Thyroid gland (tissue), 4 donors: ENCODE measurements at regions not wholly inside any gene's neighbourhood (a gene's known extent, or its start where the extent isn't known, plus 50 kb on each side); places are given as distances from the start of the nearest gene placed in this dataset.
"Not testable (repeated sequence)": the region's sequence is repeated elsewhere in the genome, so short reads cannot be mapped to it uniquely, and the experiment has no call there.

ENCODE experiments used
- DNase-seq, 2 donors: peaks; one replicate each; pipeline ENCODE4 v3.0.0-alpha.2; 2019
- H3K27ac ChIP-seq, 3 donors: fragments of 200-600 bp; sonication (generic); 1 replicate in 2 of 3; 2 replicates in 1 of 3; pipeline ENCODE4 v1.5.1; 2016 to 2019; ENCODE audit warnings: mild to moderate bottlenecking in 1 of 3, moderate library complexity in 1 of 3
- H3K27me3 ChIP-seq: fragments of 200-600 bp; sonication (generic); one replicate; pipeline ENCODE4 v1.5.1; 2019
- H3K36me3 ChIP-seq, 2 donors: fragments of 200-600 bp; sonication (generic); one replicate each; pipeline ENCODE4 v1.5.1; 2016 to 2019
- H3K4me1 ChIP-seq, 2 donors: fragments of 200-600 bp; sonication (generic); one replicate each; pipeline ENCODE4 v1.5.1; 2017 to 2019
- H3K4me3 ChIP-seq, 3 donors: fragments of 200-600 bp; sonication (generic); replicated peaks in 1 of 3; 1 replicate in 2 of 3; 2 replicates in 1 of 3; pipeline ENCODE4 v1.5.1; 2016; ENCODE audit warnings: mild to moderate bottlenecking in 1 of 3
- H3K9me3 ChIP-seq: fragments of 200-600 bp; sonication (generic); one replicate; pipeline ENCODE4 v1.5.1; 2017
- CTCF ChIP-seq, 6 experiments: fragments of 200-600 bp in 3 of 6; fragments of 450-650 bp in 3 of 6; sonication (generic) in 3 of 6; IDR thresholded peaks; one replicate each; pipeline ENCODE4 v1.5.1; 2016 to 2019; ENCODE audit warnings: antibody characterized with exemption in 6 of 6, mild to moderate bottlenecking in 2 of 6, inconsistent platforms in 1 of 6, moderate library complexity in 1 of 6
- POLR2A ChIP-seq, 2 donors: fragments of 450-650 bp; IDR thresholded peaks; one replicate each; pipeline ENCODE4 v1.6.1; 2017; ENCODE audit warnings: antibody characterized with exemption in 2 of 2, mild to moderate bottlenecking in 2 of 2, moderate library complexity in 1 of 2
- WGBS, 2 donors: methylation state at CpG; one replicate each; pipeline ENCODE4 v1.1.5; 2017; 5-methylcytosine and 5-hydroxymethylcytosine counted together
- intact Hi-C: fragments of 100-400 bp; cut with DNase I; formaldehyde crosslinking; loops from one replicate; pipeline ENCODE4 v1.15.1; 2023

GRCh38 chr2:221994926-221995325 is 303.9 kb downstream of the PAX3 start:
- TF ChIP-seq CTCF (IDR thresholded peaks at IDR 0.05) (no peak), POLR2A (IDR thresholded peaks at IDR 0.05) (no peak)
- Histone ChIP-seq H3K4me1 (no peaks in the 10 kb centered on the region), H3K4me3 (no peak overlapping the region), H3K27me3 (no peaks in the 10 kb centered on the region), H3K27ac (no peak overlapping the region), H3K36me3 (no peaks in the 10 kb centered on the region), H3K9me3 (no peaks in the 10 kb centered on the region)
- WGBS, 2 donors: 92 to 93% methylated on average over 7 of the region's 7 CpGs
- intact Hi-C loops: no loop called here
- no peak for DNase-seq

- H3K4me3 ChIP-seq, H3K27me3 ChIP-seq, H3K36me3 ChIP-seq, intact Hi-C loops, H3K4me1 ChIP-seq, H3K27ac ChIP-seq, H3K9me3 ChIP-seq, DNase-seq: not testable (repeated sequence)
- WGBS, 2 donors: 92 to 95% methylated on average over 13 of the region's 13 CpGs
These were observed 314.4 kb downstream of the PAX3 start for GRCh38 chr2:221984376-221984775.

GRCh38 chr2:221981912-221982470 is 316.8 kb downstream of the PAX3 start:
- intact Hi-C loops: no loop called here
- TF ChIP-seq POLR2A (IDR thresholded peaks at IDR 0.05): no peak
- WGBS, 2 donors: 85 to 87% methylated on average over 4 of the region's 4 CpGs

GRCh38 chr2:221975151-221975550 is 323.6 kb downstream of the PAX3 start:
- intact Hi-C loops: no loop called here
- Histone ChIP-seq H3K4me3 (no peak overlapping the region), H3K9me3 (no peaks in the 10 kb centered on the region), H3K36me3 (no peaks in the 10 kb centered on the region), H3K27ac (no peak overlapping the region), H3K27me3 (no peaks in the 10 kb centered on the region), H3K4me1 (no peaks in the 10 kb centered on the region)
- WGBS, 2 donors: 78 to 81% methylated on average over 2 of the region's 2 CpGs
- no peak for TF ChIP-seq CTCF (IDR thresholded peaks at IDR 0.05)
- TF ChIP-seq POLR2A (IDR thresholded peaks at IDR 0.05): no peak
- DNase-seq: no peak

More at GRCh38 chr2:221981912-221982470, 316.8 kb downstream of the PAX3 start:
- H3K36me3 ChIP-seq: no peaks in the 10 kb centered on the region
- no peaks in the 10 kb centered on the region for H3K4me1 ChIP-seq
- no peak overlapping the region for H3K4me3 ChIP-seq
- no peaks in the 10 kb centered on the region for H3K27me3 ChIP-seq
- H3K9me3 ChIP-seq: no peaks in the 10 kb centered on the region
- DNase-seq: no peak
- H3K27ac ChIP-seq: no peak overlapping the region

GRCh38 chr2:221973902-221974301 is 324.9 kb downstream of the PAX3 start:
- WGBS, 2 donors: 73 to 81% methylated on average over 2 of the region's 2 CpGs
- no peaks in the 10 kb centered on the region for H3K36me3 ChIP-seq
- intact Hi-C loops: no loop called here

GRCh38 chr2:221973502-221973901 is 325.3 kb downstream of the PAX3 start:
- WGBS, 2 donors: 94 to 96% methylated on average over 3 of the region's 3 CpGs
- Histone ChIP-seq H3K27ac (no peak overlapping the region), H3K4me3 (no peak overlapping the region), H3K4me1 (no peaks in the 10 kb centered on the region), H3K9me3 (no peaks in the 10 kb centered on the region), H3K27me3 (no peaks in the 10 kb centered on the region), H3K36me3 (no peaks in the 10 kb centered on the region)
- DNase-seq: no peak
- no peak for TF ChIP-seq POLR2A (IDR thresholded peaks at IDR 0.05)
- no peak for TF ChIP-seq CTCF (IDR thresholded peaks at IDR 0.05)
- intact Hi-C loops: no loop called here

More at GRCh38 chr2:221973902-221974301, 324.9 kb downstream of the PAX3 start:
- no peak overlapping the region for H3K27ac ChIP-seq
- H3K4me1 ChIP-seq: no peaks in the 10 kb centered on the region
- no peaks in the 10 kb centered on the region for H3K9me3 ChIP-seq
- H3K27me3 ChIP-seq: no peaks in the 10 kb centered on the region
- DNase-seq: no peak
- TF ChIP-seq CTCF (IDR thresholded peaks at IDR 0.05) (no peak), POLR2A (IDR thresholded peaks at IDR 0.05) (no peak)
- no peak overlapping the region for H3K4me3 ChIP-seq
